Kidney (tissue), 13 donors: ENCODE measurements at regions not wholly inside any gene's neighbourhood (a gene's known extent, or its start where the extent isn't known, plus 50 kb on each side); places are given as distances from the start of the nearest gene placed in this dataset.

ENCODE experiments used
- DNase-seq, 5 donors: peaks; one replicate each; pipeline ENCODE4 v3.0.0-alpha.2; 2013 to 2020
- FAIRE-seq: peaks from 2 replicates; lab custom pipeline; 2012; peaks lifted over from hg19 to GRCh38; lab: Jason Lieb, UNC
- H3K27ac ChIP-seq, 2 donors: one replicate each; pipeline ENCODE4 v1.7.0; 2013; ENCODE audit warnings: low read depth in 2 of 2, low read length in 2 of 2, inconsistent platforms in 1 of 2
- H3K27me3 ChIP-seq: one replicate; pipeline ENCODE4 v1.7.1; 2013; ENCODE audit warnings: low read length, inconsistent platforms; ENCODE audit not compliant: control insufficient read depth, insufficient read depth
- H3K36me3 ChIP-seq, 3 donors: one replicate each; pipeline versions ENCODE4 v1.7.0 to v1.7.1; 2013; ENCODE audit warnings: low read length in 3 of 3, control low read depth in 1 of 3, inconsistent platforms in 1 of 3; ENCODE audit not compliant: insufficient read depth in 3 of 3, control insufficient read depth in 2 of 3
- H3K4me1 ChIP-seq, 3 donors: one replicate each; pipeline versions ENCODE4 v1.7.0 to v1.7.1; 2013; ENCODE audit warnings: low read length in 3 of 3, inconsistent platforms in 1 of 3, low read depth in 1 of 3; ENCODE audit not compliant: control insufficient read depth in 2 of 3, insufficient read depth in 2 of 3
- H3K4me3 ChIP-seq, 3 donors: one replicate each; pipeline versions ENCODE4 v1.7.0 to v1.8.1; 2013; ENCODE audit warnings: low read length in 3 of 3, control low read depth in 1 of 3, inconsistent platforms in 1 of 3
- H3K9ac ChIP-seq, 3 donors: one replicate each; pipeline versions ENCODE4 v1.7.0 to v1.7.1; 2013; ENCODE audit warnings: low read length in 3 of 3, control low read depth in 1 of 3, inconsistent platforms in 1 of 3
- H3K9me3 ChIP-seq, 3 donors: one replicate each; pipeline versions ENCODE4 v1.7.0 to v1.7.1; 2013; ENCODE audit warnings: low read length in 3 of 3, control low read depth in 1 of 3, inconsistent platforms in 1 of 3; ENCODE audit not compliant: control insufficient read depth in 2 of 3, insufficient read depth in 1 of 3
- intact Hi-C: fragments of 100-400 bp; cut with DNase I; formaldehyde crosslinking; loops from one replicate; pipeline ENCODE4 v1.11.1; 2022
- TF ChIP-seq, protein P1 (sequence below): IDR thresholded peaks from 3 replicates; pipeline ENCODE4 v1.5.1; 2012; ENCODE audit warnings: mild to moderate bottlenecking, moderate library complexity, borderline replicate concordance; ENCODE audit not compliant: insufficient read depth; ENCODE audit errors: extremely low read depth
- donor health status: control.
- donor health status: control.
- donor health status: control.
- donor health status: control.
- donor health status: control.
- donor health status: DM: yes; HTN: yes; CAD: no.
- donor health status: Normal renal cell carcinoma (clear cell type).

DNA sequence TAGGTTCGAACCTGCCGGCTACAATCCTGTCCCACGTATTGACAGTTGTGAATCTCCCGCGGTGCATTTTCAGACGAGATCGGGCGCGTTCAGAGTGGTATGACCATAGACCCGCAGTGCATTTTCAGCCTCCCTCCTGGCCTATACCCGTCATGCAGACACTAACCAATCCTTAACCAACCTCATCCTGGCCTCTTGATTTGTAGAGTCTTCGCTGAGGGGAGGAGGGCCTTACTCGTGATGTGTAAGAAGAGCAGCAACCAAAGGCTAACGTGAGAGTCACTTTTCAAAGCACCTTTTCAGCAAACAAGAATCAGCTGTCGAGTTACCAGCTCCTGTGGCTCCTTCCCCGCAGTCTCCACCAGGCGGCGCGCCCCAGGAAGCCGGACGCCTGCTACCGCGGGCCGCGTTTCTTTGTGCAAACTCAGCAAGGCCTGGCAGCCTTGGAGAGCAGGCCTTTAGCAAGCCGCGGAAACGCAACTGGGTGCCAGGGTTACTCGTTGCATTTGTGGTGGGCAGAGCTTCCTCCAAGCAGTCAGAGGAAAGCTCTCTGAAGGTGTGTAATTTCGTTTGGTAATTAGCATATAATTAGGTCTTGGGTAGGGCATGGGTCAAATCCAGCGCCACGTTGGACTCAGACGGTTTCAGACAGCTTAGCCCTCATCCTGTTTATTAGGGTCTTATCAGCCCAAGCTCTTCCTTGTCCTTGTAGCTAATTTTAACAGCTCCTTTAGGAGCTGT lies 139.8 kb downstream of the OR2B2 start:
- intact Hi-C loops: no loop called here
- H3K4me3 ChIP-seq: peak overlapping the region in 2 of 3 donors; percentile 31 to 35
- peak overlapping the region in 1 of 3 donors; percentile 22 for H3K9ac ChIP-seq
- H3K36me3 ChIP-seq: no peaks in the 10 kb centered on the region
- TF ChIP-seq, protein P1, sequence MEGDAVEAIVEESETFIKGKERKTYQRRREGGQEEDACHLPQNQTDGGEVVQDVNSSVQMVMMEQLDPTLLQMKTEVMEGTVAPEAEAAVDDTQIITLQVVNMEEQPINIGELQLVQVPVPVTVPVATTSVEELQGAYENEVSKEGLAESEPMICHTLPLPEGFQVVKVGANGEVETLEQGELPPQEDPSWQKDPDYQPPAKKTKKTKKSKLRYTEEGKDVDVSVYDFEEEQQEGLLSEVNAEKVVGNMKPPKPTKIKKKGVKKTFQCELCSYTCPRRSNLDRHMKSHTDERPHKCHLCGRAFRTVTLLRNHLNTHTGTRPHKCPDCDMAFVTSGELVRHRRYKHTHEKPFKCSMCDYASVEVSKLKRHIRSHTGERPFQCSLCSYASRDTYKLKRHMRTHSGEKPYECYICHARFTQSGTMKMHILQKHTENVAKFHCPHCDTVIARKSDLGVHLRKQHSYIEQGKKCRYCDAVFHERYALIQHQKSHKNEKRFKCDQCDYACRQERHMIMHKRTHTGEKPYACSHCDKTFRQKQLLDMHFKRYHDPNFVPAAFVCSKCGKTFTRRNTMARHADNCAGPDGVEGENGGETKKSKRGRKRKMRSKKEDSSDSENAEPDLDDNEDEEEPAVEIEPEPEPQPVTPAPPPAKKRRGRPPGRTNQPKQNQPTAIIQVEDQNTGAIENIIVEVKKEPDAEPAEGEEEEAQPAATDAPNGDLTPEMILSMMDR: peak; percentile 83
- DNase-seq (peak; percentile 92 to 96 (median 94)), FAIRE-seq (no peak)
- H3K27ac ChIP-seq: no peak overlapping the region
- H3K9me3 ChIP-seq: no peaks in the 10 kb centered on the region
- peaks cover 0 to 3% (median 0%) of the 10 kb centered on the region in 3 donors for H3K4me1 ChIP-seq
- peaks cover 2% of the 10 kb centered on the region for H3K27me3 ChIP-seq

DNA sequence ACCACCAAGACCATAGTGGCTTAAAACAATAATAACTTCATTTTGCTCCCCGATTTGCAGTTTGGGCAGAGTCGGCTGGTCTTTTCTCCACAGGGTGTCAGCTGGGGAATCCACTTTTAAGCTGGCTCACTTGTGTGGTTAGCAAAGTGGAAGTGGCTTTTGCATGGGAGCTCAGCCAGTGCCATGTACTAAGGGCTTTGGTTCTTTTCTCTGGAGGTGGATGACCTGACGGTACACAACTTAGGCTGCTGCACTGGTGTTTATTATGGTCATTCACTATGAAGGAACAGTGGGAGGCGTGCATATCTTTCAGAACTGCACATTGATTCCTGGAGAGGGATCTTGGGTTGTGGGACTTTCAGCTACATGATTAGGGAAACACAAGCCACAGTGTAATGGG lies 141.0 kb downstream of the OR2B2 start:
- intact Hi-C loops: no loop called here
- no peak overlapping the region for H3K9ac ChIP-seq
- no peak overlapping the region for H3K27ac ChIP-seq

DNA sequence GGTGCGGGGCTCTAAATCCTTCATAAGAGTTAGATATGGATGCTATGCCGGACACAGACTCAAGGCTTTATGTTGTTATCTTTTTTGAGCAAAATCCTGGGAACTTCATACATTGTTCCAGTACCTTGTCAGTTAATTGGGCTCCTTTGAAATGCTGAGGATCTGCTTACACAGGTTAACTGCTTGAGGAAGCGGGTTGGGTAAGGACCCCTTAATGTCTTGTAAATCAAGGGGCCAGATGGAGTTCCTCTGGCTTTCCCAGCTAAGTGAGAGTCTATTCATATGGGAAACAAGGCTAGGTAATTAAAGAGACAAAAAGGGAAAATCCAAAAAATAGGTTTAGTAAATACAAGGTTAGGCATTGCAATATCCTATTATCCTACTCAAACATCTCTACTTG lies 141.5 kb downstream of the OR2B2 start:
- Histone ChIP-seq H3K36me3 (no peaks in the 10 kb centered on the region), H3K27ac (no peak overlapping the region), H3K9me3 (no peaks in the 10 kb centered on the region), H3K9ac (no peak overlapping the region), H3K27me3 (peaks cover 2% of the 10 kb centered on the region), H3K4me3 (no peak overlapping the region), H3K4me1 (peaks cover 0 to 3% (median 0%) of the 10 kb centered on the region in 3 donors)
- intact Hi-C loops: no loop called here
- peak in 3 of 5 donors; percentile 26 to 64 (median 62) for DNase-seq
- FAIRE-seq: no peak
- TF ChIP-seq, protein P1: no peak

More for the DNA sequence above, 141.0 kb downstream of the OR2B2 start:
- Histone ChIP-seq H3K4me3 (no peak overlapping the region), H3K36me3 (no peaks in the 10 kb centered on the region), H3K4me1 (peaks cover 0 to 3% (median 0%) of the 10 kb centered on the region in 3 donors), H3K27me3 (peaks cover 2% of the 10 kb centered on the region), H3K9me3 (no peaks in the 10 kb centered on the region)
- FAIRE-seq (no peak), DNase-seq (no peak)
- TF ChIP-seq, protein P1: no peak

DNA sequence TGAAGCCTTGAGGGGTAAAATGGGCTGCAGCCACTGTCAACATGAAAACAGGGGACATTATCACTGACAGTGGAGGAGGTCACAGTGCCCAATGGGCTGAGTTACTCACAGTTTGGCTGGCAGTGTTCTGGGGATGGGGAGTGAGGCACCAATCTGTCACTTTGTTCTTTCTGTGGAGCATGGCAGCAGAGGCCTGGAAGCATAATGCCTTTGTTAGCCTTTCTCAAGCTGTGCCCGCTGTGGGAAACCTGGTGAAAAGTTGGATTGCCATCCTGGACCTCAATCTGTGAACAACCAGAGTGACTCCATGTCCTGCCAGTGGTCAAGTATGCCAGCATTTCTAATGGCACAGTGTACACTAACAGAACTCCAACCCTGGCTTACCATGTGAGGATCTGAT lies 143.6 kb downstream of the OR2B2 start:
- peaks cover 0 to 3% (median 0%) of the 10 kb centered on the region in 3 donors for H3K4me1 ChIP-seq
- H3K4me3 ChIP-seq: no peak overlapping the region
- no peaks in the 10 kb centered on the region for H3K9me3 ChIP-seq
- H3K27me3 ChIP-seq: peaks cover 2% of the 10 kb centered on the region
- no peak for FAIRE-seq
- TF ChIP-seq, protein P1: no peak
- H3K9ac ChIP-seq: no peak overlapping the region
- H3K36me3 ChIP-seq: no peaks in the 10 kb centered on the region
- intact Hi-C loops: no loop called here
- DNase-seq: no peak
- no peak overlapping the region for H3K27ac ChIP-seq
